BE2C (cell line): ENCODE measurements at regions not wholly inside any gene's neighbourhood (a gene's known extent, or its start where the extent isn't known, plus 50 kb on each side); places are given as distances from the start of the nearest gene placed in this dataset.

Experiments used
- DNase-seq: peaks from one replicate; pipeline ENCODE4 v3.0.0-alpha.2; 2020
- H3K27me3 ChIP-seq: fragments of 250-450 bp; sonication (Bioruptor Pico); 2 replicates; pipeline ENCODE4 v1.5.1; 2020; ENCODE audit warnings: mild to moderate bottlenecking
- H3K36me3 ChIP-seq: fragments of 250-450 bp; sonication (Bioruptor Pico); 2 replicates; pipeline ENCODE4 v1.5.1; 2020; ENCODE audit warnings: mild to moderate bottlenecking
- H3K4me1 ChIP-seq: fragments of 250-450 bp; sonication (Bioruptor Pico); 2 replicates; pipeline ENCODE4 v1.5.1; 2020
- H3K4me3 ChIP-seq: 2 replicates; pipeline ENCODE4 v1.5.1; 2011; ENCODE audit warnings: low read depth, low read length
- H3K9me3 ChIP-seq: fragments of 250-450 bp; sonication (Bioruptor Pico); 2 replicates; pipeline ENCODE4 v1.5.1; 2020
- TF ChIP-seq, protein P1 (sequence below): IDR thresholded peaks from 2 replicates; pipeline ENCODE4 v1.5.1; 2012; ENCODE audit warnings: mild to moderate bottlenecking, low read depth, low read length

DNA sequence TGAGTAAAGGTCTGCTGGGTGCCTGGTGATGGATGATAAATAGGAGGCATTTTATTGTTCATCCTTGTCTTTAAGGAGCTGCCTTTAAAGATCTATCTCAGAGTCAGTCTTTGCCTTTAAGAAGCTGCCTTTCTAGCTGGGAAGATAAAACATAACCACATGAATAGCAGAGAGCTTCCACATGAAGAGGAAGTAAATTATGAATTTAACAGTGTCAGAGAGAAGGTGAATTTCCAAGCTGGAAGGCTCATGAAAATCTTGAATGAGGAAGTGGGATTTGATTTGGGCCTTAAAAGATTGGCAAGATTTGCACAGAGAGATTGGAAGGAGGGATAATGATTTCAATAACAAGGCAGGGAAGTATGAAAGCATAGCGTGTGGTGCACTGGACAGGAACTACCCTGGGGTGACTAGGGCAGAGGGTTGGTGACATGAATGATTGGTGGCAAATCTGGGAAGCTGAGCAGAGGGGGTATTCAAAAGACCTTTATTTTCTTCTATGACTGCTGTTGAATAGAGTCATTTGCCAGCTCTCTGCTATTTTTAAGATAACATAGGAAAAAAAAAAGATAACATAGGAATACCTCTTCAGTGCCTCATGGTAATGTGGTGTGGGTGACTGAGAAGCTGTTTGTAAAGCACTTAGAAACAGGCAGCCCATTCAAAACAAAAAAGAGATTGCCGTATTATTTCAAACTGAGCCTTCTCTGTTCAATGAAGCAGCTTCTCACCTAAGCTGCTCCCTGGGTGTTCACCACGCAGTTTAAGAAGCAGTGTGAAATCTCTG lies 591.6 kb downstream of the PKHD1 start:
- no peak overlapping the region for H3K4me3 ChIP-seq

DNA sequence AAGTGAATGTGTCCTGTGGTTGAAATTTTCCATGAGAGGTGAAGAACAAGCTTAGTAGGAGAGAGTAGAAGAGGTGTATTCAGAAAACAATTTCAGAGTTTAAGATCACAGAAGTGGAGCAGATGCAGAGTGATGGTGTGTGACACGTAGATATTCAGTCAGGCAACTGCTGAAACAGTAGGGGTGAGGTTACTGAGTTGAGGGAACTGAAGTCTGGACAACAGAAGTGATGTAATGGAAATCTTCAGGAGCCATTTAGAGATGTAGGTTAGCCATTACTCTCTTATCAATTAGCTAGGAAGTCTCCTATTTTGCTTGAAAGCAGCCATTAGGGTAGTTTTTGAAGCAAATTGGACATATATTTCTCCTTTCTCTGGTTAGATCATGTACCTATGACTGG lies 584.4 kb downstream of the PKHD1 start:
- no peaks in the 10 kb centered on the region for H3K9me3 ChIP-seq
- DNase-seq, result no peak
- no peak overlapping the region for H3K4me3 ChIP-seq
- no peaks in the 10 kb centered on the region; the same call in 1 of the 2 replicates for H3K4me1 ChIP-seq
- no peaks in the 10 kb centered on the region for H3K36me3 ChIP-seq
- TF ChIP-seq, protein P1, sequence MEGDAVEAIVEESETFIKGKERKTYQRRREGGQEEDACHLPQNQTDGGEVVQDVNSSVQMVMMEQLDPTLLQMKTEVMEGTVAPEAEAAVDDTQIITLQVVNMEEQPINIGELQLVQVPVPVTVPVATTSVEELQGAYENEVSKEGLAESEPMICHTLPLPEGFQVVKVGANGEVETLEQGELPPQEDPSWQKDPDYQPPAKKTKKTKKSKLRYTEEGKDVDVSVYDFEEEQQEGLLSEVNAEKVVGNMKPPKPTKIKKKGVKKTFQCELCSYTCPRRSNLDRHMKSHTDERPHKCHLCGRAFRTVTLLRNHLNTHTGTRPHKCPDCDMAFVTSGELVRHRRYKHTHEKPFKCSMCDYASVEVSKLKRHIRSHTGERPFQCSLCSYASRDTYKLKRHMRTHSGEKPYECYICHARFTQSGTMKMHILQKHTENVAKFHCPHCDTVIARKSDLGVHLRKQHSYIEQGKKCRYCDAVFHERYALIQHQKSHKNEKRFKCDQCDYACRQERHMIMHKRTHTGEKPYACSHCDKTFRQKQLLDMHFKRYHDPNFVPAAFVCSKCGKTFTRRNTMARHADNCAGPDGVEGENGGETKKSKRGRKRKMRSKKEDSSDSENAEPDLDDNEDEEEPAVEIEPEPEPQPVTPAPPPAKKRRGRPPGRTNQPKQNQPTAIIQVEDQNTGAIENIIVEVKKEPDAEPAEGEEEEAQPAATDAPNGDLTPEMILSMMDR, result no peak
- H3K27me3 ChIP-seq, result no peaks in the 10 kb centered on the region

More for the DNA sequence above, 591.6 kb downstream of the PKHD1 start:
- TF ChIP-seq, protein P1, result no peak
- H3K36me3 ChIP-seq, result no peaks in the 10 kb centered on the region
- H3K9me3 ChIP-seq, result no peaks in the 10 kb centered on the region
- H3K4me1 ChIP-seq, result no peaks in the 10 kb centered on the region
- DNase-seq, result no peak
- no peaks in the 10 kb centered on the region for H3K27me3 ChIP-seq

DNA sequence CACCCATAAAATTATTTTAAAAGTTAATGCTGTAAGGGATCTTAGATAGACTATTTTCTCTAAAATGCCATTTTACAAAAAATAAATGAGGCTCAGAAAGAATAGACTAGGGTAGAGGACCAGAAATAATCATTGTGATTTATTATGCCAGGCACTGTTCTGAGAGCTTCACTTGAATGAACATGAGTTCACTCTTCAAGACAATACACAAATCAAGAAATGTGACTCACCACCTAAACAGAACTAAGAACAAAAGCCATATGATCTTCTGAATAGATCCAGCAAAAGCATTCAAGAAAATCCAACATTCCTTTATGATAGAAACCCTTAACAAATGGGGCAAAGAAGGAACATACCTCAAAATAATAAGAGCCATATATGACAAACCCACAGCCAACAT lies 582.0 kb downstream of the PKHD1 start:
- H3K36me3 ChIP-seq, result no peaks in the 10 kb centered on the region
- H3K4me3 ChIP-seq, result no peak overlapping the region
- no peaks in the 10 kb centered on the region for H3K9me3 ChIP-seq
- DNase-seq, result no peak
- H3K27me3 ChIP-seq, result no peaks in the 10 kb centered on the region
- TF ChIP-seq, protein P1, result no peak
- H3K4me1 ChIP-seq, result no peaks in the 10 kb centered on the region; the same call in 1 of the 2 replicates

- Histone ChIP-seq H3K36me3 (no peaks in the 10 kb centered on the region), H3K27me3 (no peaks in the 10 kb centered on the region), H3K4me1 (no peaks in the 10 kb centered on the region; the same call in 1 of the 2 replicates), H3K4me3 (no peak overlapping the region), H3K9me3 (no peaks in the 10 kb centered on the region)
- no peak for DNase-seq
- TF ChIP-seq, protein P1, result no peak
Observed at GRCh38 chr6:51509597-51509996, 577.8 kb downstream of the PKHD1 start.

GRCh38 chr6:51511081-51511480 lies 576.3 kb downstream of the PKHD1 start:
- Histone ChIP-seq H3K4me3 (no peak overlapping the region), H3K27me3 (no peaks in the 10 kb centered on the region), H3K36me3 (no peaks in the 10 kb centered on the region), H3K4me1 (no peaks in the 10 kb centered on the region), H3K9me3 (no peaks in the 10 kb centered on the region)
- TF ChIP-seq, protein P1, result no peak
- no peak for DNase-seq
